Osteocyte (in vitro differentiated cells): ENCODE measurements at regions not wholly inside any gene's neighbourhood (a gene's known extent, or its start where the extent isn't known, plus 50 kb on each side); places are given as distances from the start of the nearest gene placed in this dataset.

ENCODE experiments used
- DNase-seq: peaks from one replicate; pipeline ENCODE4 v3.0.0; 2021; ENCODE audit warnings: mixed read lengths; ENCODE audit not compliant: unreplicated experiment; ENCODE audit errors: extremely low spot score
- H3K27ac Mint-ChIP-seq: one replicate; pipeline ENCODE4 v1.8.0; 2021; ENCODE audit warnings: mild to moderate bottlenecking, mixed read lengths; ENCODE audit not compliant: unreplicated experiment
- H3K27me3 Mint-ChIP-seq: one replicate; pipeline ENCODE4 v1.8.0; 2021; ENCODE audit warnings: mixed read lengths; ENCODE audit not compliant: unreplicated experiment
- H3K36me3 Mint-ChIP-seq: one replicate; pipeline ENCODE4 v1.8.0; 2021; ENCODE audit warnings: mixed read lengths; ENCODE audit not compliant: unreplicated experiment
- H3K4me1 Mint-ChIP-seq: one replicate; pipeline ENCODE4 v1.8.0; 2021; ENCODE audit warnings: mixed read lengths; ENCODE audit not compliant: unreplicated experiment
- H3K4me3 Mint-ChIP-seq: one replicate; pipeline ENCODE4 v1.8.0; 2021; ENCODE audit warnings: mild to moderate bottlenecking, moderate library complexity, mixed read lengths; ENCODE audit not compliant: unreplicated experiment
- H3K9me3 Mint-ChIP-seq: one replicate; pipeline ENCODE4 v1.8.0; 2021; ENCODE audit warnings: mixed read lengths; ENCODE audit not compliant: unreplicated experiment
- TF ChIP-seq, protein P1 (sequence below): fragments of 200-600 bp; sonication (generic); IDR thresholded peaks from 2 replicates; pipeline ENCODE4 v1.5.0; 2021; ENCODE audit warnings: antibody characterized with exemption, mild to moderate bottlenecking, moderate library complexity

DNA sequence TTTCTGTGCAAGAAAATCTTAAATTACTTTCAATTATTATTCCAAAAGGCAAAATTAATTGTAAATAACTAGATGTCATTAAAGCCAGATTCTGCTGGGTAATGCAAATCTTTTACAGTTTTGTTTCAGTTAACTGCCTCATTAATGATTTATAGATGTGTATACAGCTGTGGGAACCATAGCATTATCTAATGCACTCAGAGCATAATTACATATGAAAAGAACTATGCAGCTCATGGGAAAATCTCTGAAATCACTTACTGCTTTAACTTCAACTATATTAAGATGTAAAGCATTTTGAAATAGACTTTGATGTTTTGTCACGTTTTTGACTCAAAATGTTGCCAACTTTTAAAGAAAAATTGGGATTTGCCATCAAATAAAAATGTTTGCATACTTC is 630.3 kb upstream of the KLHL4 start:
- TF ChIP-seq, protein P1, sequence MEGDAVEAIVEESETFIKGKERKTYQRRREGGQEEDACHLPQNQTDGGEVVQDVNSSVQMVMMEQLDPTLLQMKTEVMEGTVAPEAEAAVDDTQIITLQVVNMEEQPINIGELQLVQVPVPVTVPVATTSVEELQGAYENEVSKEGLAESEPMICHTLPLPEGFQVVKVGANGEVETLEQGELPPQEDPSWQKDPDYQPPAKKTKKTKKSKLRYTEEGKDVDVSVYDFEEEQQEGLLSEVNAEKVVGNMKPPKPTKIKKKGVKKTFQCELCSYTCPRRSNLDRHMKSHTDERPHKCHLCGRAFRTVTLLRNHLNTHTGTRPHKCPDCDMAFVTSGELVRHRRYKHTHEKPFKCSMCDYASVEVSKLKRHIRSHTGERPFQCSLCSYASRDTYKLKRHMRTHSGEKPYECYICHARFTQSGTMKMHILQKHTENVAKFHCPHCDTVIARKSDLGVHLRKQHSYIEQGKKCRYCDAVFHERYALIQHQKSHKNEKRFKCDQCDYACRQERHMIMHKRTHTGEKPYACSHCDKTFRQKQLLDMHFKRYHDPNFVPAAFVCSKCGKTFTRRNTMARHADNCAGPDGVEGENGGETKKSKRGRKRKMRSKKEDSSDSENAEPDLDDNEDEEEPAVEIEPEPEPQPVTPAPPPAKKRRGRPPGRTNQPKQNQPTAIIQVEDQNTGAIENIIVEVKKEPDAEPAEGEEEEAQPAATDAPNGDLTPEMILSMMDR: no peak
- Mint-ChIP-seq H3K4me1 (no peaks in the 10 kb centered on the region), H3K27ac (no peak overlapping the region), H3K9me3 (peaks cover 9% of the 10 kb centered on the region), H3K4me3 (no peak overlapping the region), H3K36me3 (no peaks in the 10 kb centered on the region), H3K27me3 (no peaks in the 10 kb centered on the region)
- DNase-seq: no peak

DNA sequence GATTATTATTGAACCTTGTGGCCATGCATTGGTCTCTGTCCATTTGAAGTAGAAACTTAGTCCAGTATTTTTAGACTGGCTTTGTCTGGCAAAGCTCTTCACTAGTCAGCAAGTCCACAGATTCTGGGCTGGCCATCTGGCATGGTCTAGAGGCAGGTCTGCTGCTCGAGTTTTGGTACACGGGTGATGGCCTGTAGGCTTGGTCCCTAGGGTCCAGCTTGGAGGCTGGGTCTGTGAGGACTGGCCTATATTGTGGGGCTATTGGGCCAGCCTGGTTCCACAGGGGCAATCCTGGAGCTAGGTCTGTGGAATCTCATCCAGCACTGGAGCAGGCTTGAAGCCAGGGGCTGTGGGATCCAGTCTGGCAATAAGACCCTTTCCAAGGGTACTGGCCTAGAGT is 607.6 kb upstream of the KLHL4 start:
- TF ChIP-seq, protein P1: no peak

DNA sequence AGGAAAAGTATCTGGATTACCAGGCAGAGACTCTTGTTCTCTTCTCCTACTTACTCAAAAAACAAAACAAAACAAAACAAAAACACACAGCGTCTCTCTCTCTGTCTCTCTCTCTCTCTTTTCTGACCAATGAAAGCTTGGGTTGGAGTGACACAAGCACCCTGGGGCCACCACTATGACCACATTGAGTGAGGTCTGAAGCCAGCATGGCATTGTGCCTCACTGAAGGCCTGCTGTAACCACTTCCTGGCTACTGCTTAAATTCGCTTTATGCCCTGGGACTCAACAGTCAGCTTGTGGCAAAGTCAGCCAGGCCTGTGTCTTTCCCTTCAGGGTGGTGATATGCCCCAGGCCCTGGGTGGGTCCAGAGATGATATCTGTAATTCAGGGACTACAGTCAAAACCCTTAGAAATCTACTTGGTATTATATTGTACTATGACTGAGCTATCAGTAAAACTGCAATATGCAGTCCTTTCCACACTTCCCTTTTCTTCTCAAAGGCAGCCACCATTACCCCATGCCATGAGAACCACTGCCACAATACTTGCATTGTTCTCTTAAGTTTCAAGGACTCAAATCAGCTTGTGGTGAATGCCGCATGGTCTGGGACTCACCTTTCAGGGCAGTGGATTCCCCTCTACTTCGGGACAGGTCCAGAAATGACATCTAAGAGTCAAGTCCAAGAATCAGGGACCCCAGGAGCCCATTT is 606.8 kb upstream of the KLHL4 start:
- Mint-ChIP-seq H3K9me3 (peaks cover 6% of the 10 kb centered on the region), H3K4me1 (no peaks in the 10 kb centered on the region), H3K36me3 (no peaks in the 10 kb centered on the region), H3K4me3 (no peak overlapping the region), H3K27ac (no peak overlapping the region), H3K27me3 (no peaks in the 10 kb centered on the region)
- DNase-seq: peak; percentile 57
- TF ChIP-seq, protein P1: no peak

More for the DNA sequence above, 607.6 kb upstream of the KLHL4 start:
- DNase-seq: peak; percentile 79
- Mint-ChIP-seq H3K27ac (no peak overlapping the region), H3K36me3 (no peaks in the 10 kb centered on the region), H3K9me3 (peaks cover 6% of the 10 kb centered on the region), H3K4me3 (no peak overlapping the region), H3K27me3 (no peaks in the 10 kb centered on the region), H3K4me1 (no peaks in the 10 kb centered on the region)

DNA sequence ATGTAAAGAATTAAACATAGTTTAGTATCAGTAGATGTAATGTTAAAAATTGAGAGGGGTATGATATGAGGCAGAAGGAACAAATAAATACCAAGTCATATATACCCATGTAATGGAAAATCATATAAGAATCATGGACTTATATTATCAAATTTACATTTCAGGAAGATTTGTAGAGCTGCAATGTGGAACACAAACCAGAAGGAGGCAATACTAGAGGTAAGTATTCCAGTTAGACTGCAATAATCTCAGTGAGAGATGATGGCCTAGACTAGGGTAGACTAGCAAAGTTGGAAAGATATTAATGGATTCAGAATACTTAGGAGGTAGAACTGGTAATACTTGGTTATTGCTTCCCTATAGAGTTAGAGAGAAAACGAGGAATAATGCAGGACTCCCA is 603.0 kb upstream of the KLHL4 start:
- no peaks in the 10 kb centered on the region for H3K27me3 Mint-ChIP-seq
- no peak overlapping the region for H3K4me3 Mint-ChIP-seq
- DNase-seq: no peak
- H3K4me1 Mint-ChIP-seq: no peaks in the 10 kb centered on the region
- H3K36me3 Mint-ChIP-seq: no peaks in the 10 kb centered on the region
- TF ChIP-seq, protein P1: no peak
- H3K9me3 Mint-ChIP-seq: peaks cover 6% of the 10 kb centered on the region
- no peak overlapping the region for H3K27ac Mint-ChIP-seq

DNA sequence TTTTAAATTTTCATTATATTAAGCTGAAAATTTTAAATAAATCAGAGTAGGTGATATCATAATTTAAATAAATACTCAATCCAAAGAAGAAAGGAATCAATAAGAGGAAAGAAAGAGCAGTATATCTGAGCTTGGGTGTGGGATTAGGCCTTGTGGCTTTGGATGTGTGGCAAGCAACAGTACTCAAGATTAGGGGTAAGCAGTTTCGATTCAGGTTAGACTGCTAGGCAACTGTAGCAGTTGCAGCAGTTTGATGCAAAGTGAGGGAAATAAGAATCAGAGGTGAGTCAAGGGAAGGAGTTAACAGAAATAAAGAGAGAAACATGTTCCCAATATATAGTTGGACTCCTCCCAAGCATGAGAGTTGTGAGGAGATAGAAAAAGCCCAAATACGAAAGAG is 599.6 kb upstream of the KLHL4 start:
- no peak for DNase-seq
- Mint-ChIP-seq H3K36me3 (no peaks in the 10 kb centered on the region), H3K27ac (no peak overlapping the region), H3K9me3 (peaks cover under 1% of the 10 kb centered on the region), H3K4me3 (no peak overlapping the region), H3K27me3 (no peaks in the 10 kb centered on the region), H3K4me1 (no peaks in the 10 kb centered on the region)
- TF ChIP-seq, protein P1: no peak
